Neural cell (in vitro differentiated cells): ENCODE measurements at regions not wholly inside any gene's neighbourhood (a gene's known extent, or its start where the extent isn't known, plus 50 kb on each side); places are given as distances from the start of the nearest gene placed in this dataset.

Source experiments
- H2AFZ ChIP-seq: fragments of 200-600, 300-800 bp; sonication (generic), shearing (Covaris generic); 2 replicates; pipeline ENCODE4 v1.6.0; 2014; ENCODE audit warnings: low read depth, mild to moderate bottlenecking, antibody characterized with exemption, low read length, moderate library complexity
- H3F3A ChIP-seq: fragments of 200-600 bp; shearing (Covaris generic); 2 replicates; pipeline ENCODE4 v1.6.1; 2016; ENCODE audit warnings: mild to moderate bottlenecking, moderate library complexity, mixed read lengths, antibody characterized with exemption, low read length; ENCODE audit not compliant: insufficient read depth, poor library complexity, severe bottlenecking
- H3K27ac ChIP-seq: fragments of 200-600, 300-800 bp; sonication (generic), shearing (Covaris generic); 2 replicates; pipeline ENCODE4 v1.5.1; 2014; ENCODE audit warnings: mild to moderate bottlenecking, low read length, moderate library complexity
- H3K27me3 ChIP-seq: fragments of 300-800, 200-600 bp; sonication (generic), shearing (Covaris generic); 2 replicates; pipeline ENCODE4 v1.6.0; 2014; ENCODE audit warnings: mild to moderate bottlenecking, low read depth, low read length, moderate library complexity; ENCODE audit not compliant: insufficient read depth
- H3K36me3 ChIP-seq: fragments of 300-800, 200-600 bp; sonication (generic), shearing (Covaris generic); 2 replicates; pipeline ENCODE4 v1.5.1; 2014; ENCODE audit warnings: mild to moderate bottlenecking, antibody characterized with exemption, low read length, moderate library complexity; ENCODE audit not compliant: insufficient read depth
- H3K4me2 ChIP-seq: fragments of 300-800, 200-600 bp; sonication (generic), shearing (Covaris generic); 2 replicates; pipeline ENCODE4 v1.6.0; 2014; ENCODE audit warnings: mild to moderate bottlenecking, low read length
- H3K4me3 ChIP-seq: fragments of 300-800, 200-600 bp; sonication (generic), shearing (Covaris generic); 2 replicates; pipeline ENCODE4 v1.5.1; 2014; ENCODE audit warnings: mild to moderate bottlenecking, low read length, moderate library complexity
- H3K79me2 ChIP-seq: fragments of 200-600 bp; shearing (Covaris generic); replicated peaks from 2 replicates; pipeline ENCODE4 v1.6.0; 2014; ENCODE audit warnings: mild to moderate bottlenecking, low read length, moderate library complexity; ENCODE audit not compliant: insufficient read depth
- H3K9ac ChIP-seq: fragments of 300-800, 200-600 bp; sonication (generic), shearing (Covaris generic); 2 replicates; pipeline ENCODE4 v1.6.1; 2016; ENCODE audit warnings: mild to moderate bottlenecking, low read length, mixed read lengths
- H3K9me2 ChIP-seq: fragments of 200-600 bp; shearing (Covaris generic); 2 replicates; pipeline ENCODE4 v1.6.1; 2016; ENCODE audit warnings: mild to moderate bottlenecking, low read length, mixed read lengths; ENCODE audit not compliant: insufficient read depth
- H3K9me3 ChIP-seq: fragments of 200-600, 300-800 bp; sonication (generic), shearing (Covaris generic); 2 replicates; pipeline ENCODE4 v1.6.1; 2016; ENCODE audit warnings: mild to moderate bottlenecking, mixed run types, low read length, moderate library complexity, mixed read lengths
- H4K20me1 ChIP-seq: fragments of 200-600 bp; shearing (Covaris generic); 2 replicates; pipeline ENCODE4 v1.6.1; 2016; ENCODE audit warnings: mild to moderate bottlenecking, mixed run types; ENCODE audit not compliant: insufficient read depth
- CTCF ChIP-seq: fragments of 450-650 bp; IDR thresholded peaks from 2 replicates; pipeline ENCODE4 v1.5.1; 2014; ENCODE audit warnings: antibody characterized with exemption, mild to moderate bottlenecking, moderate library complexity; ENCODE audit not compliant: poor library complexity, severe bottlenecking
- EP300 ChIP-seq: fragments of 450-650 bp; conservative IDR thresholded peaks from 2 replicates; pipeline ENCODE4 v1.6.1; 2014; ENCODE audit warnings: antibody characterized with exemption, mild to moderate bottlenecking, moderate library complexity; ENCODE audit not compliant: poor library complexity, severe bottlenecking
- EZH2 ChIP-seq: fragments of 200-600, 300-800 bp; shearing (Covaris generic), sonication (generic); IDR thresholded peaks from 2 replicates; pipeline ENCODE4 v1.6.1; 2014; ENCODE audit warnings: antibody characterized with exemption, low read length, borderline replicate concordance, mild to moderate bottlenecking; ENCODE audit not compliant: insufficient read depth, poor library complexity, severe bottlenecking
- MXI1 ChIP-seq: fragments of 450-650 bp; conservative IDR thresholded peaks from 2 replicates; pipeline ENCODE4 v1.6.1; 2014; ENCODE audit warnings: antibody characterized with exemption, mild to moderate bottlenecking; ENCODE audit not compliant: poor library complexity, severe bottlenecking
- POLR2AphosphoS5 ChIP-seq: IDR thresholded peaks from 2 replicates; pipeline ENCODE4 v1.6.1; 2012
- RAD21 ChIP-seq: fragments of 450-650 bp; conservative IDR thresholded peaks from 2 replicates; pipeline ENCODE4 v1.6.1; 2014; ENCODE audit warnings: antibody characterized with exemption, mild to moderate bottlenecking, moderate library complexity
- REST ChIP-seq: IDR thresholded peaks from 2 replicates; pipeline ENCODE4 v1.6.1; 2012; ENCODE audit warnings: borderline replicate concordance
- SMC3 ChIP-seq: fragments of 450-650 bp; conservative IDR thresholded peaks from 2 replicates; pipeline ENCODE4 v1.6.1; 2014; ENCODE audit warnings: antibody characterized with exemption, mild to moderate bottlenecking, moderate library complexity; ENCODE audit not compliant: poor library complexity
- TAF1 ChIP-seq: IDR thresholded peaks from 2 replicates; pipeline ENCODE4 v1.6.1; 2012; ENCODE audit warnings: low read depth

- Histone ChIP-seq H3K36me3 (no peaks in the 10 kb centered on the region), H3K4me3 (no peak overlapping the region), H3K4me2 (no peak overlapping the region), H2AFZ (no peak overlapping the region), H3K9me3 (no peaks in the 10 kb centered on the region), H3K9ac (no peak overlapping the region), H3K79me2 (no peaks in the 10 kb centered on the region), H3K27ac (no peak overlapping the region), H3F3A (no peaks in the 10 kb centered on the region), H3K27me3 (no peaks in the 10 kb centered on the region), H4K20me1 (no peaks in the 10 kb centered on the region), H3K9me2 (no peaks in the 10 kb centered on the region)
- TF ChIP-seq EP300: no peak
- no peak for TF ChIP-seq SMC3
- no peak for TF ChIP-seq CTCF
- TF ChIP-seq MXI1: no peak
- no peak for TF ChIP-seq RAD21
- TF ChIP-seq TAF1: no peak
- TF ChIP-seq EZH2: no peak
- no peak for TF ChIP-seq REST
- no peak for TF ChIP-seq POLR2AphosphoS5
Observed at GRCh38 chr12:113619202-113619601, 147.5 kb upstream of the LHX5 start.

- Histone ChIP-seq H3K79me2 (no peaks in the 10 kb centered on the region), H3K9me3 (peaks cover 5% of the 10 kb centered on the region), H3K4me3 (no peak overlapping the region), H3K27ac (no peak overlapping the region), H2AFZ (no peak overlapping the region), H4K20me1 (no peaks in the 10 kb centered on the region), H3K27me3 (peaks cover 25% of the 10 kb centered on the region), H3K9ac (no peak overlapping the region), H3K36me3 (no peaks in the 10 kb centered on the region), H3K4me2 (no peak overlapping the region), H3F3A (no peaks in the 10 kb centered on the region), H3K9me2 (no peaks in the 10 kb centered on the region)
- TF ChIP-seq EZH2: no peak
- TF ChIP-seq MXI1: no peak
- TF ChIP-seq CTCF: no peak
- no peak for TF ChIP-seq REST
- TF ChIP-seq EP300: no peak
- TF ChIP-seq POLR2AphosphoS5: no peak
- no peak for TF ChIP-seq SMC3
Observed at GRCh38 chr12:113613414-113613813, 141.7 kb upstream of the LHX5 start.
